ENCODE measurements at regions not wholly inside any gene's neighbourhood (a gene's known extent, or its start where the extent isn't known, plus 50 kb on each side); places are given as distances from the start of the nearest gene placed in this dataset.
A peak's percentile ranks its signal among the peaks of the same experiment; 100 is the strongest.

- Histone ChIP-seq H3K36me3 (ENCODE audit: low read depth) (no peaks in the 10 kb centered on the region), H3K27ac (ENCODE audit: poor library complexity, severe bottlenecking) (no peak overlapping the region), H3K27me3 (ENCODE audit: insufficient read depth, poor library complexity, severe bottlenecking) (no peaks in the 10 kb centered on the region), H3K4me3 (ENCODE audit: severe bottlenecking) (no peak overlapping the region), H3K4me1 (ENCODE audit: insufficient read depth, poor library complexity, severe bottlenecking) (peaks cover 16% of the 10 kb centered on the region), H3K9me3 (ENCODE audit: severe bottlenecking) (no peaks in the 10 kb centered on the region)
- DNase-seq (ENCODE audit: low spot score) (no peak), ATAC-seq (ENCODE audit: low read depth) (no peak)
- TF ChIP-seq CTCF (IDR thresholded peaks at IDR 0.05; ENCODE audit: poor library complexity, severe bottlenecking) = no peak
These were observed 132.8 kb upstream of the SERTAD2 start for GRCh38 chr2:64786343-64787018.

DNA sequence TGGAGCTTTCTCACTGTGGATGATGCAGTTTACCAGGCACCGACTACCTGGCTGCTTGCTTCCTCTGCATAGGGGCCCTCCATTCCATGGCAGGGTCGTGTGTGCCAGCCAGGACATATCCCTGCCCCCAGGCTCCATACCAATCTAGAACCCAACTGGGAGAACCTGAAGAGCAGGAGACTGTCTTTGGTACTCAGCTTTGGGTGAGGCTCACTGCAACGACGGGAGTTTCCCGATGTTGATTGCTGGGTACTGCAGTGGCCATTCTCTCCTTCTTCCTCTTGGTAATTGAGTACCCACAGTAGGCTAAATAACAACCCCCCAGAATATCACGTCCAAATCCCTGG is 133.3 kb upstream of the SERTAD2 start:
- H3K4me3 ChIP-seq (ENCODE audit: severe bottlenecking) = no peak overlapping the region
- no peak for TF ChIP-seq CTCF (IDR thresholded peaks at IDR 0.05; ENCODE audit: poor library complexity, severe bottlenecking)
- no peaks in the 10 kb centered on the region for H3K27me3 ChIP-seq (ENCODE audit: insufficient read depth, poor library complexity, severe bottlenecking)
- H3K4me1 ChIP-seq (ENCODE audit: insufficient read depth, poor library complexity, severe bottlenecking) = peaks cover 11% of the 10 kb centered on the region
- H3K9me3 ChIP-seq (ENCODE audit: severe bottlenecking) = no peaks in the 10 kb centered on the region
- H3K27ac ChIP-seq (ENCODE audit: poor library complexity, severe bottlenecking) = no peak overlapping the region
- H3K36me3 ChIP-seq (ENCODE audit: low read depth) = no peaks in the 10 kb centered on the region
- no peak for ATAC-seq (ENCODE audit: low read depth)
- no peak for DNase-seq (ENCODE audit: low spot score)

GRCh38 chr2:64787698-64788097 is 134.0 kb upstream of the SERTAD2 start:
- ATAC-seq (ENCODE audit: low read depth) = peak; percentile 51; the same call in 2 of the 3 replicates
- peaks cover 11% of the 10 kb centered on the region for H3K4me1 ChIP-seq (ENCODE audit: insufficient read depth, poor library complexity, severe bottlenecking)
- no peaks in the 10 kb centered on the region for H3K36me3 ChIP-seq (ENCODE audit: low read depth)
- no peaks in the 10 kb centered on the region for H3K9me3 ChIP-seq (ENCODE audit: severe bottlenecking)
- no peaks in the 10 kb centered on the region for H3K27me3 ChIP-seq (ENCODE audit: insufficient read depth, poor library complexity, severe bottlenecking)
- DNase-seq (ENCODE audit: low spot score) = no peak
- no peak overlapping the region for H3K27ac ChIP-seq (ENCODE audit: poor library complexity, severe bottlenecking)
- H3K4me3 ChIP-seq (ENCODE audit: severe bottlenecking) = no peak overlapping the region
- no peak for TF ChIP-seq CTCF (IDR thresholded peaks at IDR 0.05; ENCODE audit: poor library complexity, severe bottlenecking)

DNA sequence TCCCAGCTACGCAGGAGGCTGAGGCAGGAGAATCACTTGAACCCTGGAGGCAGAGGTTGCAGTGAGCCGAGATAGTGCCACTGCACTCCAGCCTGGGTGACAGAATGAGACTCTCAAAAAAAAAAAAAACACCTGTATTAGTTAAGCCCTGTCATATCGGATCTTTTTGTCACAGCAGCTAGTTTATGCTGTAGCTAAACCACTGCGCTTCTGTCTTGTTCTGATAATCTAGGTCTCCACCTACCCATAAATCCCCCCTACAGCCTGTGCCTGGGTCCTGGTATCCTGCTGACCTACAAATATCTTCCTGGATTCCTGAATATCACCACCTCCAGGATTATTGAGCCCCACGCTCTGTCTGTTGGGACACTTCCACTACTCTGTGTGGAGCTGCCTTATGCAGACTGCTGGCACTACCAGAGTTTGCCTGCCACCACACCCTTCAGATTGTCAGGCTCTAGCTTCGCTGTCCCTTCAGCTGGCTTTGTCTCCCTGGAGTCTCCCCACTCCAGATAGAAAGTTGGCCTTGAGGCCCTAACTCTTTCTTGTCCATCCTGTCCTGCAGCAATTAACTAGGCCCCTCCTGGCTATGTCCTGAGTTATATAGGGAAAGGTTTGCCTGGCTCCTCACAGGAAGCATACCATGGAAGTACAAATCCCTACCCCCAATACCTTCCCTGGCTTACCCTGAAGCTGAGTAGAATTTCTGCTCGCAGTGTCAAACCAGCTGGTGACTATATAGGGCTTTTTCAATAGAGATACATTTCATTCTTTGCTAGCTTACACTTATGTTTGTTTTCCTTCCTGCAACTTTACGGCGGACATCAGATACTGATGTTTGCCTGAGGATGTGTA is 136.0 kb upstream of the SERTAD2 start:
- no peak for DNase-seq (ENCODE audit: low spot score)
- Histone ChIP-seq H3K9me3 (ENCODE audit: severe bottlenecking) (peaks cover 3% of the 10 kb centered on the region), H3K36me3 (ENCODE audit: low read depth) (no peaks in the 10 kb centered on the region), H3K4me3 (ENCODE audit: severe bottlenecking) (no peak overlapping the region), H3K27me3 (ENCODE audit: insufficient read depth, poor library complexity, severe bottlenecking) (no peaks in the 10 kb centered on the region), H3K4me1 (ENCODE audit: insufficient read depth, poor library complexity, severe bottlenecking) (peaks cover 17% of the 10 kb centered on the region), H3K27ac (ENCODE audit: poor library complexity, severe bottlenecking) (no peak overlapping the region)
- no peak for TF ChIP-seq CTCF (IDR thresholded peaks at IDR 0.05; ENCODE audit: poor library complexity, severe bottlenecking)
- ATAC-seq (ENCODE audit: low read depth) = no peak

DNA sequence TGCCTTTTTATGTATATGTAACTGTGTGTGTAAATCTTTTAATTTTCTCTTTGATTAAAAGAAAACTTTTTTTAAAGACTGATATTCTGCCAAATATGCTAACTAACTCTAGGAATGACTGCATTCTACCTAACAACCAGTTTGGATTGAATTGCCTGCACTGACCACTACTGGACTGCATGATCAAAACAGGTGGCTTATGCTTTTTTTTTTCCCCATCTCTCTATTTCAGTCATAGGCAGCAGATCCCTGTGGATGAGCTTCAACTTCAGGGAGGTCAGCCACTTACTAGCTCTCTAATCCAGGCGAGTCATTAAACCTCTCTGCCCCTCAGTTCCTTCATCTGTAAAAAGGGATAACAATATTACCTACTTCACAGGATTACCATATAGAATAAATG is 138.6 kb upstream of the SERTAD2 start:
- Histone ChIP-seq H3K36me3 (ENCODE audit: low read depth) (no peaks in the 10 kb centered on the region), H3K9me3 (ENCODE audit: severe bottlenecking) (peaks cover 3% of the 10 kb centered on the region), H3K4me1 (ENCODE audit: insufficient read depth, poor library complexity, severe bottlenecking) (peaks cover 13% of the 10 kb centered on the region), H3K27me3 (ENCODE audit: insufficient read depth, poor library complexity, severe bottlenecking) (no peaks in the 10 kb centered on the region), H3K4me3 (ENCODE audit: severe bottlenecking) (no peak overlapping the region), H3K27ac (ENCODE audit: poor library complexity, severe bottlenecking) (no peak overlapping the region)
- ATAC-seq (ENCODE audit: low read depth) (no peak), DNase-seq (ENCODE audit: low spot score) (no peak)
- no peak for TF ChIP-seq CTCF (IDR thresholded peaks at IDR 0.05; ENCODE audit: poor library complexity, severe bottlenecking)
